IMR-90 (cell line): ENCODE measurements at regions not wholly inside any gene's neighbourhood (a gene's known extent, or its start where the extent isn't known, plus 50 kb on each side); places are given as distances from the start of the nearest gene placed in this dataset.

Experiments
- ATAC-seq: fragments of 200-7000 bp; cut with Tn5 transposase; 2 replicates; pipeline ENCODE4 v1.9.1; 2020; ENCODE audit warnings: low read depth, mild to moderate bottlenecking, moderate library complexity
- BruUV-seq: library from RNA; stranded (reverse); fragments of 400-500 nt; replicated peaks from 2 replicates; lab custom pipeline; 2021; lab: Mats Ljungman, UMichigan
- CTCF ChIA-PET: fragments of 300-600 bp; formaldehyde crosslinking; extraction: SDS; loops from one replicate; lab custom pipeline; 2021; ENCODE audit warnings: antibody characterized with exemption; lab: Yijun Ruan, JAX
- POLR2A ChIA-PET: fragments of 300-600 bp; sonication (Branson Sonifier 250); formaldehyde crosslinking; loops from one replicate; lab custom pipeline; 2022; ENCODE audit warnings: antibody characterized with exemption; ENCODE audit not compliant: unreplicated experiment; lab: Charles Lee
- DNase-seq: peaks from one replicate; pipeline ENCODE4 v3.0.0; 2013
- H2AFZ ChIP-seq: replicated peaks from 2 replicates; pipeline ENCODE3; 2013; ENCODE audit warnings: low read length, mild to moderate bottlenecking; ENCODE audit not compliant: poor library complexity
- H2AK5ac ChIP-seq: 2 replicates; pipeline ENCODE4 v1.6.1; 2013; ENCODE audit warnings: low read depth, low read length, inconsistent platforms
- H2AK9ac ChIP-seq: replicated peaks from 2 replicates; pipeline ENCODE3; 2013; ENCODE audit warnings: mild to moderate bottlenecking, low read depth, low read length, moderate library complexity; ENCODE audit not compliant: poor library complexity
- H2BK120ac ChIP-seq: 2 replicates; pipeline ENCODE4 v1.6.1; 2013; ENCODE audit warnings: low read depth, low read length, inconsistent platforms
- H2BK15ac ChIP-seq: 3 replicates; pipeline ENCODE4 v1.6.1; 2013; ENCODE audit warnings: low read depth, low read length, inconsistent platforms
- H2BK20ac ChIP-seq: 2 replicates; pipeline ENCODE4 v1.6.1; 2013; ENCODE audit warnings: low read depth, mild to moderate bottlenecking, inconsistent platforms, low read length, moderate library complexity
- H2BK5ac ChIP-seq: 2 replicates; pipeline ENCODE4 v1.6.1; 2013; ENCODE audit warnings: mild to moderate bottlenecking, low read depth, low read length, inconsistent platforms; ENCODE audit not compliant: poor library complexity, severe bottlenecking
- H3K14ac ChIP-seq: replicated peaks from 2 replicates; pipeline ENCODE4 v1.6.1; 2013; ENCODE audit warnings: low read depth, low read length, inconsistent platforms
- H3K18ac ChIP-seq: 2 replicates; pipeline ENCODE4 v1.6.1; 2013; ENCODE audit warnings: low read depth, low read length, control low read depth
- H3K23ac ChIP-seq: 2 replicates; pipeline ENCODE4 v1.6.1; 2013; ENCODE audit warnings: low read depth, low read length, inconsistent platforms
- H3K27ac ChIP-seq: 2 replicates; pipeline ENCODE4 v1.5.1; 2013; ENCODE audit warnings: mild to moderate bottlenecking, control low read depth, low read length; ENCODE audit not compliant: insufficient read depth
- H3K27me3 ChIP-seq: 2 replicates; pipeline ENCODE4 v1.6.1; 2013; ENCODE audit warnings: low read length; ENCODE audit not compliant: control insufficient read depth, insufficient read depth
- H3K36me3 ChIP-seq: 2 replicates; pipeline ENCODE4 v1.6.1; 2013; ENCODE audit warnings: low read length, mixed read lengths; ENCODE audit not compliant: control insufficient read depth, insufficient read depth
- H3K4ac ChIP-seq: 2 replicates; pipeline ENCODE4 v1.6.1; 2013; ENCODE audit warnings: low read depth, low read length, inconsistent platforms
- H3K4me1 ChIP-seq: 2 replicates; pipeline ENCODE4 v1.6.1; 2013; ENCODE audit warnings: low read length, mixed read lengths; ENCODE audit not compliant: control insufficient read depth, insufficient read depth
- H3K4me2 ChIP-seq: 2 replicates; pipeline ENCODE4 v1.6.1; 2013; ENCODE audit warnings: low read depth, mild to moderate bottlenecking, control low read depth, low read length, moderate library complexity
- H3K4me3 ChIP-seq: 2 replicates; pipeline ENCODE4 v1.5.1; 2013; ENCODE audit warnings: low read depth, mild to moderate bottlenecking, control low read depth, low read length, moderate library complexity; ENCODE audit not compliant: insufficient read depth
- H3K56ac ChIP-seq: 2 replicates; pipeline ENCODE4 v1.6.1; 2013; ENCODE audit warnings: low read length, inconsistent platforms; ENCODE audit not compliant: insufficient read depth; ENCODE audit errors: extremely low read depth
- H3K79me1 ChIP-seq, 2 experiments: 2 replicates each; pipeline ENCODE4 v1.6.1; 2013; ENCODE audit warnings: low read length in 2 of 2, inconsistent platforms in 1 of 2, low read depth in 1 of 2
- H3K9ac ChIP-seq: 2 replicates; pipeline ENCODE4 v1.6.1; 2013; ENCODE audit warnings: low read depth, low read length, control low read depth
- H3K9me1 ChIP-seq: 2 replicates; pipeline ENCODE4 v1.6.1; 2013; ENCODE audit warnings: low read length, inconsistent platforms; ENCODE audit not compliant: insufficient read depth
- H3K9me3 ChIP-seq: 2 replicates; pipeline ENCODE4 v1.6.1; 2013; ENCODE audit warnings: low read length; ENCODE audit not compliant: control insufficient read depth, insufficient read depth
- H4K20me1 ChIP-seq: 2 replicates; pipeline ENCODE4 v1.6.1; 2013; ENCODE audit warnings: low read length, inconsistent platforms; ENCODE audit not compliant: insufficient read depth
- H4K5ac ChIP-seq: 2 replicates; pipeline ENCODE4 v1.6.1; 2013; ENCODE audit warnings: mild to moderate bottlenecking, low read depth, low read length, control low read depth
- H4K8ac ChIP-seq, 2 experiments: 2 replicates each; pipeline ENCODE4 v1.6.1; 2013; ENCODE audit warnings: low read depth in 2 of 2, low read length in 2 of 2, control low read depth in 1 of 2, inconsistent platforms in 1 of 2
- H4K91ac ChIP-seq: 2 replicates; pipeline ENCODE4 v1.6.1; 2013; ENCODE audit warnings: low read depth, low read length, inconsistent platforms; ENCODE audit not compliant: insufficient read depth
- CEBPB ChIP-seq: IDR thresholded peaks from 2 replicates; pipeline ENCODE4 v1.6.1; 2012; ENCODE audit warnings: low read depth, low read length, improper control_type of control experiment
- CHD1 ChIP-seq: IDR thresholded peaks from 2 replicates; pipeline ENCODE4 v1.6.1; 2012; ENCODE audit warnings: low read depth, low read length, improper control_type of control experiment
- CTCF ChIP-seq: conservative IDR thresholded peaks from 2 replicates; pipeline ENCODE4 v1.5.1; 2012; ENCODE audit warnings: mild to moderate bottlenecking, low read depth, low read length, improper control_type of control experiment
- ELK1 ChIP-seq: fragments of 150-350 bp; IDR thresholded peaks from 2 replicates; pipeline ENCODE4 v1.6.1; 2016; ENCODE audit warnings: low read depth, mild to moderate bottlenecking, low read length, moderate library complexity, borderline replicate concordance
- MAFK ChIP-seq: IDR thresholded peaks from 2 replicates; pipeline ENCODE4 v1.6.1; 2012; ENCODE audit warnings: low read depth, low read length, improper control_type of control experiment
- MXI1 ChIP-seq: IDR thresholded peaks from 2 replicates; pipeline ENCODE4 v1.6.1; 2012; ENCODE audit warnings: low read depth, mild to moderate bottlenecking, low read length, moderate library complexity, borderline replicate concordance
- POLR2A ChIP-seq: IDR thresholded peaks from 2 replicates; pipeline ENCODE4 v1.6.1; 2012; ENCODE audit warnings: mild to moderate bottlenecking, low read depth, low read length
- RCOR1 ChIP-seq: IDR thresholded peaks from 2 replicates; pipeline ENCODE4 v1.6.1; 2012; ENCODE audit warnings: mild to moderate bottlenecking, low read length, improper control_type of control experiment; ENCODE audit not compliant: insufficient replicate concordance
- RFX5 ChIP-seq: IDR thresholded peaks from 2 replicates; pipeline ENCODE4 v1.8.0; 2012; ENCODE audit warnings: low read depth, mild to moderate bottlenecking, low read length, moderate library complexity
- SMC3 ChIP-seq: fragments of 150-350 bp; IDR thresholded peaks from 2 replicates; pipeline ENCODE4 v1.6.1; 2016; ENCODE audit warnings: low read depth, mild to moderate bottlenecking, antibody characterized with exemption, low read length, moderate library complexity
- USF2 ChIP-seq: fragments of 150-350 bp; IDR thresholded peaks from 2 replicates; pipeline ENCODE4 v1.6.1; 2017; ENCODE audit warnings: mild to moderate bottlenecking, antibody characterized with exemption, low read length, low read depth
- WGBS, 2 experiments: methylation state at CpG; one replicate each; pipeline versions ENCODE4 v1.1.5 to v1.1.7; 2013; ENCODE audit warnings: missing lambda C conversion rate in 2 of 2; ENCODE audit not compliant: insufficient read length in 1 of 2; ENCODE audit errors: extremely low coverage in 2 of 2; 5-methylcytosine and 5-hydroxymethylcytosine counted together
- dilution Hi-C: fragments of 300-500 bp; cut with HindIII; formaldehyde crosslinking; loops from one replicate; pipeline ENCODE4 v1.14.3; 2018; ENCODE audit warnings: low sequenced_read_pairs; ENCODE audit not compliant: unreplicated experiment
- in situ Hi-C: fragments of 300-500 bp; cut with MboI; formaldehyde crosslinking; loops from 3 replicates; pipeline ENCODE4 v1.14.3; 2019; ENCODE audit warnings: low sequenced_read_pairs, inconsistent platforms, mixed read lengths
- intact Hi-C: fragments of 100-400 bp; cut with micrococcal nuclease; formaldehyde crosslinking; loops from 2 replicates; pipeline ENCODE4 v1.10.0; 2022

- no peak overlapping the region for H3K9ac ChIP-seq
- H3K4ac ChIP-seq: no peak overlapping the region
- no peak overlapping the region for H2BK20ac ChIP-seq
- H4K5ac ChIP-seq: no peak overlapping the region
- in situ Hi-C loops: no loop called here
- no peaks in the 10 kb centered on the region for H3K27me3 ChIP-seq
- no peak overlapping the region for H2AK5ac ChIP-seq
- H2BK15ac ChIP-seq: no peak overlapping the region
- BruUV-seq: no TSS peak
- H3K36me3 ChIP-seq: no peaks in the 10 kb centered on the region
- no peak overlapping the region for H3K18ac ChIP-seq
- no peak overlapping the region for H3K14ac ChIP-seq
- no peaks in the 10 kb centered on the region for H4K20me1 ChIP-seq
- H3K9me3 ChIP-seq: no peaks in the 10 kb centered on the region
- H4K8ac ChIP-seq: no peak overlapping the region
- dilution Hi-C loops: no loop called here
- H3K27ac ChIP-seq: no peak overlapping the region
- no peak overlapping the region for H3K4me3 ChIP-seq
- WGBS, 2 experiments: no CpG with 5 or more reads among the region's 1 CpG
- H2AFZ ChIP-seq: no peak overlapping the region
- no peak overlapping the region for H3K4me2 ChIP-seq
- TF ChIP-seq CHD1: no peak
- no peak for TF ChIP-seq RCOR1
- no peak for TF ChIP-seq RFX5
- no peak for TF ChIP-seq SMC3
- TF ChIP-seq CEBPB: no peak
- no peak for TF ChIP-seq ELK1
- TF ChIP-seq MAFK: no peak
- TF ChIP-seq MXI1: no peak
- TF ChIP-seq USF2: no peak
- TF ChIP-seq POLR2A: no peak
- no peak for TF ChIP-seq CTCF
- H4K91ac ChIP-seq: no peak overlapping the region
- no peak overlapping the region for H3K56ac ChIP-seq
- H2AK9ac ChIP-seq: no peak overlapping the region
- POLR2A ChIA-PET: no interaction called here
- H2BK5ac ChIP-seq: no peak overlapping the region
- CTCF ChIA-PET: no interaction called here
- ATAC-seq: no peak
- intact Hi-C loops: no loop called here
- no peaks in the 10 kb centered on the region for H3K79me1 ChIP-seq
- H3K4me1 ChIP-seq: no peaks in the 10 kb centered on the region
- H3K23ac ChIP-seq: no peak overlapping the region
- no peak overlapping the region for H2BK120ac ChIP-seq
- DNase-seq: no peak
- H3K9me1 ChIP-seq: no peaks in the 10 kb centered on the region
Observed at GRCh38 chr13:39803851-39804250, 148.4 kb downstream of the COG6 start.
